K562 (cell line): ENCODE measurements at regions not wholly inside any gene's neighbourhood (a gene's known extent, or its start where the extent isn't known, plus 50 kb on each side); places are given as distances from the start of the nearest gene placed in this dataset.

Source experiments
- ATAC-seq: fragments of 200-7000 bp; cut with Tn5 transposase; 3 replicates; pipeline ENCODE4 v1.9.1; 2020; ENCODE audit warnings: moderate library complexity
- BruUV-seq: library from RNA; stranded (reverse); fragments of 400-500 nt; replicated peaks from 2 replicates; lab custom pipeline; 2021; lab: Mats Ljungman, UMichigan
- CTCF ChIA-PET: fragments of 300-600 bp; formaldehyde crosslinking; extraction: SDS; loops from one replicate; lab custom pipeline; 2021; ENCODE audit warnings: low intra/inter-chr PET ratio; lab: Yijun Ruan, JAX
- POLR2A ChIA-PET: fragments of 300-600, 350-650 bp; sonication (Branson Sonifier 250); formaldehyde crosslinking; extraction: SDS; loops from one replicate; lab custom pipeline; 2021; ENCODE audit warnings: antibody characterized with exemption, inconsistent platforms; lab: Yijun Ruan, JAX
- DNase-seq, 4 experiments: peaks; one replicate each; pipeline versions ENCODE4 v3.0.0 to v3.0.0-alpha.2; 2011 to 2018; ENCODE audit warnings: low spot score in 3 of 4, mixed read lengths in 3 of 4; ENCODE audit errors: extremely low read depth in 1 of 4
- FAIRE-seq: peaks from 2 replicates; lab custom pipeline; 2011; peaks lifted over from hg19 to GRCh38; lab: Jason Lieb, UNC
- H2AFZ ChIP-seq: 2 replicates; pipeline ENCODE4 v1.6.0; 2011; ENCODE audit warnings: low read depth, low read length, control low read depth, inconsistent platforms
- H3K27ac ChIP-seq: fragments of 200-600 bp; 3 replicates; pipeline ENCODE4 v1.8.0; 2011; ENCODE audit warnings: low read depth, mild to moderate bottlenecking, control low read depth, inconsistent platforms, low read length, moderate library complexity, mixed read lengths; ENCODE audit errors: extremely low read depth
- H3K27me3 ChIP-seq, 2 experiments: fragments of 300-600 bp in 1 of 2; 2 replicates in 1 of 2; 3 replicates in 1 of 2; pipeline versions ENCODE4 v1.6.0 to v1.8.0; 2011; ENCODE audit warnings: inconsistent platforms in 2 of 2, low read length in 2 of 2, mild to moderate bottlenecking in 1 of 2, mixed read lengths in 1 of 2, moderate library complexity in 1 of 2; ENCODE audit not compliant: control insufficient read depth in 2 of 2, insufficient read depth in 2 of 2
- H3K36me3 ChIP-seq: fragments of 300-600 bp; 3 replicates; pipeline ENCODE4 v1.8.0; 2011; ENCODE audit warnings: mild to moderate bottlenecking, low read length, inconsistent platforms; ENCODE audit not compliant: control insufficient read depth, insufficient read depth
- H3K4me1 ChIP-seq, 2 experiments: fragments of 200-600 bp in 1 of 2; replicated peaks in 1 of 2; 2 replicates in 1 of 2; 3 replicates in 1 of 2; pipeline versions ENCODE4 v1.5.1 to v1.8.0; 2011; ENCODE audit warnings: inconsistent platforms in 2 of 2, low read length in 2 of 2, mild to moderate bottlenecking in 1 of 2, mixed read lengths in 1 of 2, moderate library complexity in 1 of 2; ENCODE audit not compliant: control insufficient read depth in 2 of 2, insufficient read depth in 2 of 2
- H3K4me2 ChIP-seq: 2 replicates; pipeline ENCODE4 v1.6.1; 2011; ENCODE audit warnings: low read length, control low read depth, inconsistent platforms, mixed read lengths; ENCODE audit not compliant: insufficient read depth
- H3K4me3 ChIP-seq: fragments of 200-600 bp; sonication (generic), shearing (Covaris generic); 2 replicates; pipeline ENCODE4 v1.5.1; 2016; ENCODE audit warnings: control low read depth, inconsistent platforms
- H3K79me2 ChIP-seq: fragments of 200-600 bp; 3 replicates; pipeline ENCODE4 v1.8.0; 2011; ENCODE audit warnings: low read length, inconsistent platforms; ENCODE audit not compliant: control insufficient read depth, insufficient read depth
- H3K9ac ChIP-seq, 2 experiments: 2 replicates each; pipeline versions ENCODE4 v1.6.0 to v1.6.1; 2011; ENCODE audit warnings: low read depth in 2 of 2, low read length in 2 of 2, control low read depth in 1 of 2, inconsistent platforms in 1 of 2, mild to moderate bottlenecking in 1 of 2, mixed read lengths in 1 of 2; ENCODE audit not compliant: insufficient read depth in 1 of 2
- H3K9me1 ChIP-seq: one replicate; pipeline ENCODE4 v1.6.0; 2011; ENCODE audit warnings: inconsistent platforms, mild to moderate bottlenecking, low read length, moderate library complexity; ENCODE audit not compliant: control insufficient read depth, insufficient read depth
- H3K9me3 ChIP-seq: replicated peaks from 2 replicates; pipeline ENCODE4 v1.5.1; 2011; ENCODE audit warnings: low read depth, low read length, inconsistent platforms; ENCODE audit not compliant: control insufficient read depth, insufficient read depth
- H4K20me1 ChIP-seq: replicated peaks from 2 replicates; pipeline ENCODE4 v1.6.1; 2011; ENCODE audit warnings: low read length, inconsistent platforms, mixed read lengths; ENCODE audit not compliant: control insufficient read depth, insufficient read depth
- CBX5 ChIP-seq: IDR thresholded peaks from 2 replicates; pipeline ENCODE4 v1.6.1; 2014; ENCODE audit warnings: low read depth, borderline replicate concordance
- FOXK1 ChIP-seq: sonication (generic); formaldehyde crosslinking; IDR thresholded peaks from 2 replicates; pipeline ENCODE4 v1.8.0; 2022; ENCODE audit warnings: missing genetic modification reagents, mild to moderate bottlenecking, borderline replicate concordance
- POLR2G ChIP-seq: fragments of 200-400 bp; formaldehyde crosslinking; IDR thresholded peaks from 2 replicates; pipeline ENCODE4 v1.6.1; 2017; ENCODE audit warnings: low read depth, mild to moderate bottlenecking, antibody characterized with exemption, low read length, moderate library complexity
- RNF2 ChIP-seq: sonication (generic); IDR thresholded peaks from 2 replicates; pipeline ENCODE4 v1.6.1; 2016
- TBL1XR1 ChIP-seq, 2 experiments: IDR thresholded peaks; 2 replicates each; pipeline ENCODE4 v1.6.1; 2012; ENCODE audit warnings: improper control_type of control experiment in 2 of 2, low read length in 2 of 2, mild to moderate bottlenecking in 1 of 2
- ZNF134 ChIP-seq: fragments of 250-450 bp; sonication (Bioruptor Pico); conservative IDR thresholded peaks from 2 replicates; pipeline ENCODE4 v1.4.0; 2020
- ZZZ3 ChIP-seq: fragments of 450-650 bp; IDR thresholded peaks from 2 replicates; pipeline ENCODE4 v1.6.1; 2016; ENCODE audit warnings: antibody characterized with exemption, mild to moderate bottlenecking, moderate library complexity
- in situ Hi-C: fragments of 300-500 bp; cut with MboI; formaldehyde crosslinking; loops from 4 replicates; pipeline ENCODE4 v1.15.0; 2018; ENCODE audit warnings: inconsistent platforms, mixed read lengths
- intact Hi-C: fragments of 100-400 bp; cut with micrococcal nuclease; formaldehyde crosslinking; loops from 2 replicates; pipeline ENCODE4 v1.14.2; 2022
- TF ChIP-seq, protein P1 (sequence below): fragments of 450-650 bp; formaldehyde crosslinking; IDR thresholded peaks from 2 replicates; pipeline ENCODE4 v1.4.0; 2020; ENCODE audit warnings: mild to moderate bottlenecking, mixed read lengths

DNA sequence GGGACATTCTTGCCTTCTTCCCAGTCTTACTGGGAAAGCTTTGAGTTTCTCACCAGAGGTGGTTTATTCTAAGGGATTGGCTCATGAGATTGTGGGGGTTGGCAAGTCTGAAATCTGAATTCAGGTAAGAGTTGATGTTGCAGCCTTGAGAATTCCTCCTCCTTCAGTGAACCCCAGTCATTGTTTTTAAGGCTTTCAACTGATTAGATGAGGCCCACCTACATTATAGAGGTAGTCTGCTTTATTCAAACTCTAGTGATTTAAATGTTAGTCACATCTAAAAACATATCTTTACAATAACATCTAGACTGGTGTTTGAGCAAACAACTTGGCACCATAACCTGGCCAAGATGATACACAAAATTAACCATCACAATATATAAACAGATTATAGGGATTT is 156.5 kb upstream of the MED14 start:
- ATAC-seq (no peak), DNase-seq (no peak)
- Histone ChIP-seq H3K4me1 (no peaks in the 10 kb centered on the region), H3K27ac (no peak overlapping the region)
- POLR2A ChIA-PET = interaction anchor here (0.6 kb wide), 1 partner anchor 19 kb away, joined by 3 read pairs; no protein-coding TSS in a partner anchor
- no TSS peak for BruUV-seq
- TF ChIP-seq CBX5 (no peak), RNF2 (no peak), ZZZ3 (no peak), FOXK1 (no peak), TBL1XR1 (IDR thresholded peaks at IDR 0.05; ENCODE audit: low read length in 2 of 2) (no peak), ZNF134 (peak; percentile 62; the same call in 1 of the 2 replicates), POLR2G (no peak)
- TF ChIP-seq, protein P1, sequence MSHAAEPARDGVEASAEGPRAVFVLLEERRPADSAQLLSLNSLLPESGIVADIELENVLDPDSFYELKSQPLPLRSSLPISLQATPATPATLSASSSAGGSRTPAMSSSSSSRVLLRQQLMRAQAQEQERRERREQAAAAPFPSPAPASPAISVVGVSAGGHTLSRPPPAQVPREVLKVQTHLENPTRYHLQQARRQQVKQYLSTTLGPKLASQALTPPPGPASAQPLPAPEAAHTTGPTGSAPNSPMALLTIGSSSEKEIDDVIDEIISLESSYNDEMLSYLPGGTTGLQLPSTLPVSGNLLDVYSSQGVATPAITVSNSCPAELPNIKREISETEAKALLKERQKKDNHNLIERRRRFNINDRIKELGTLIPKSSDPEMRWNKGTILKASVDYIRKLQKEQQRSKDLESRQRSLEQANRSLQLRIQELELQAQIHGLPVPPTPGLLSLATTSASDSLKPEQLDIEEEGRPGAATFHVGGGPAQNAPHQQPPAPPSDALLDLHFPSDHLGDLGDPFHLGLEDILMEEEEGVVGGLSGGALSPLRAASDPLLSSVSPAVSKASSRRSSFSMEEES = no peak
- TF ChIP-seq, all 486 proteins: peak for 1
- H3K4me3 ChIP-seq = no peak overlapping the region
- no peaks in the 10 kb centered on the region for H3K27me3 ChIP-seq
- H2AFZ ChIP-seq = no peak overlapping the region
- no peak for FAIRE-seq
- no peaks in the 10 kb centered on the region for H3K79me2 ChIP-seq
- no peaks in the 10 kb centered on the region for H3K36me3 ChIP-seq
- H3K9me1 ChIP-seq = no peaks in the 10 kb centered on the region
- CTCF ChIA-PET = no interaction called here
- intact Hi-C loops = no loop called here
- no peak overlapping the region for H3K9ac ChIP-seq
- H4K20me1 ChIP-seq = no peaks in the 10 kb centered on the region
- no peak overlapping the region for H3K4me2 ChIP-seq
- in situ Hi-C loops = no loop called here
- H3K9me3 ChIP-seq = no peaks in the 10 kb centered on the region
